GM21381 (cell line): ENCODE measurements at regions not wholly inside any gene's neighbourhood (a gene's known extent, or its start where the extent isn't known, plus 50 kb on each side); places are given as distances from the start of the nearest gene placed in this dataset.
"Not testable (repeated sequence)": the region's sequence is repeated elsewhere in the genome, so short reads cannot be mapped to it uniquely, and the experiment has no call there.

Experiments
- ATAC-seq: cut with Tn5 transposase; IDR thresholded peaks from one replicate; pipeline ENCODE4 v1.9.1; 2021; ENCODE audit warnings: mild to moderate bottlenecking, moderate library complexity; ENCODE audit not compliant: unreplicated experiment

DNA sequence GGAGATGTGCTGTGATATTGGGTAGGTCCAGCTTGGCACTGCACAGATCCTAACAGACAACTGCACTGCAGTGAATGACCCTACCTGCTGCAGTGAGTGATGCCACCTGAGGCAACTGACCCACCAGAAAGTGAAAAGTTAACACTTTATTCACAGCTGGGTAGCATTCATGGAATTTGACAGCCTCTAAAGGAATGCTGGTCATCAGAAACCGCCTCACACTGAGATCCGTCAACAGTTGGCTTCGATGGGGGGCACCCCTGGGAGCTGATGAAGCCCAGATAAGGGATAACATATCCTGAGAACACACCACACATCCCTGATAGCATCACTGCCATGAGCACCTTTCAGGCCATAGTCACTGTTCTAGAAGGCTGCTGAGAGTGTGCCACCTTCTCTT, 272.4 kb upstream of the CRY1 start:
- no peak for ATAC-seq

DNA sequence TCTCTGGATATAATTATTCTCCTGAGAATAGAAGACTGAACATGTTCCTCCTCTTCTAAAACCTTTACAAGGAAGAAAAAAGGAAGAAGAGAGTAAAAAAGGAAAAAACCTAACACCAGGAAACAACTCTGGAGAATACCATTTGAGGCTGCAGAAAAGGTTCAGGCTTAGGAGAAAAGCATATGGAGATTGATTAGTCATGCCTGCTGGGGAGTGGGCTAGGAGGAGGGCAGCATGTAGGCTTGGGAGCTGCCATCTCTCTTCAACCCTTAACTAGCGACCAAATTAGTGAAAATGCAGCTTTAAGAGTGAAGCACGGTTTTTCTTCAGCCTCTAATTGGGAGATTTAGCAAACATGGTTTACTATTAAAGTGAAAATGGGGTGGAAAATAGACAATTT, 273.0 kb upstream of the CRY1 start:
- no peak for ATAC-seq

GRCh38 chr12:107368586-107368985, 275.2 kb upstream of the CRY1 start:
- no peak for ATAC-seq

DNA sequence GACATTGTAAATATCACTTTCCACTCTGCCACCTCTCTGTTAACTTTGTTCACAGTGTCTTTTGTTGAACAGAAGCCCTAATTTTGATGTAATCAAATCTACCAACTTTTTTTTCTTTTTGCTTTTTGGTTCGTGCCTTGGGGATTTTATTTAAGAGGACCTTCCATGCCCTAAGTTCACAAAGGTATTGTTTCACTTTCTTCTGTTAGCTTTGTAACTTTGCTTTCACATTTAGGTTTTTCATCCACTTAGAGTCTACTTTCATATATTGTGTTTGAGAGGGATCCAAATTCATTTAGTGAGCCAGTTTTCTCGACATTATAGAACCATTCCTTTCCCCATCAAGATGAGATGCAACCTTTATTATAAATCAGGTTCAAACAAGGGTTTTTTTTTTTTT, 275.7 kb upstream of the CRY1 start:
- no peak for ATAC-seq

DNA sequence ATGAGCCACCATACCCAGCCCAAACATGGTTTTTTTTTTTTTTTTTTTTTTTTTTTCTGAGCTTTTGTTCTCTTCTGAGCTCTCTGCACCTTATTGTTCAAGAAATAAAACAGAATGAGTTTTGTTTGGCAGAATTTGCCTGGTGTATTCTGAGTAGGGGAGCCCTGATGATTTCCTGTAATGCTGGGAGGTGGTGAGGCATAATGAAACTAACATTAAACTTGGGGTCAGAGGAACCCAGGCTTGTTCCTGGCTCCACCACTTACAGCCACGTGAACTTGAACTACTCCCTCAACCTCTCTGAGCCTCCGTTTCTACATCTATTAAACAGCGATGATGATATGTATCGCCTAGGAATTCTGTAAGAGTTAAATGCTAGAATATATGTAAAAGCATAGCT, 276.3 kb upstream of the CRY1 start:
- no peak for ATAC-seq

- no peak for ATAC-seq
Measured at GRCh38 chr12:107372229-107372658, 278.9 kb upstream of the CRY1 start.

DNA sequence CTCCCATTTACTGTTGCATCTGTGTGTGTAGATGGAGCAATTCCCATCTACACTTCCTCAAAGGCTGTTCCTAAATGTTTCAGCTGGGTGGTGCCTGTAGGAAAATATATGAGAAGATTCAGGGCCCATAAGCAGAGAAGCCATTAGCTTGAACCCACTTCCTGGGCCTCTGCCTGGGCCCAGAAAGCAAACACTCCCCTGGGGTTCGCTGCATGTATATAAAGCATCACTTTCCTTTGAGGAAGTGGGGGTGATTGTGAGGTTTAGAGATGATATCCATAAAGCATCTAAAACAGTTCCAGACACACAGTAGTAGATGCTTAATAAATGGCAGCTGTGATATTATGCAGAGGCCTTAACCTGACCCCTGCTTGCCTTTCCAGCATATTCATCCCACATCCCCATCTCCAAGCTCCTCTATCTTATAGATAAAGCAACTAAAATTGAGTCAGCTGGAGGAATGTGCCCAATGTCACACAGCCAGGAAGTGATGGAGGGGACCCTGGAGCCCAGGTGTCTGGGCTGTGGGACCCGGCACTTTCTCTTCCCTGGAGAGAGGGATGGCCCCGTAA, 280.0 kb upstream of the CRY1 start:
- ATAC-seq = no peak

DNA sequence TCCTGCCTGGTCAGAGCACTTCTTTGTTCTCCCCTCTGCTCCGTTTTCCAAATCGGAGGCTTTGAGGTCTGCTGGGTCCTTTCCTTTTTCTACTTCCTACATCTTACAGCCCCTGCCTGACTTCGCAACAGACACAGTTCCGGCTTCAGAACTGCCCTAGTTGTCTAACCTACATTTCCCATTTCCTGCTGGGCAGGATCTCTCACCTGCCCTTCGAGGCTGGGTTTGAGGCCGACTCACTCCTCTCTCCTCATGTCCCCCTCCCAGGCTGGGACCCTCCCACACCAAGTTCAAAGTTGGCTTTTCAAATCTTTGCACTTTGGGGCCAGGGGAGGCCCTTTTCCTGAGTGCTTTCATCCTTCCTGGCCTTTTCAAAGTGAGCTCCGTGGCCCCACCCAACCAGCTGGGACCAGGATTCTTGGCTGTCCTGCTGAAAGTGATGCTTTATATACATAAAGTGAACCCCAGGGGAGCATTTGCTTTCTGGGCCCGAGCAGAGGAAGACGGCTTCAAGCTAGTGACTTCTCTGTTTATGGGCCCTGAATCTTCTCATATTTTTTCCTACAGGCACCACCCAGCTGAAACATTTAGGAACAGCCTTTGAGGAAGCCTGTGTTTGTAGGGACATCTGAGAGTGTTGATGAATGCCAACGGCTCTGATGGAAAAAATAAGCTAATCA, 281.0 kb upstream of the CRY1 start:
- ATAC-seq = no peak

DNA sequence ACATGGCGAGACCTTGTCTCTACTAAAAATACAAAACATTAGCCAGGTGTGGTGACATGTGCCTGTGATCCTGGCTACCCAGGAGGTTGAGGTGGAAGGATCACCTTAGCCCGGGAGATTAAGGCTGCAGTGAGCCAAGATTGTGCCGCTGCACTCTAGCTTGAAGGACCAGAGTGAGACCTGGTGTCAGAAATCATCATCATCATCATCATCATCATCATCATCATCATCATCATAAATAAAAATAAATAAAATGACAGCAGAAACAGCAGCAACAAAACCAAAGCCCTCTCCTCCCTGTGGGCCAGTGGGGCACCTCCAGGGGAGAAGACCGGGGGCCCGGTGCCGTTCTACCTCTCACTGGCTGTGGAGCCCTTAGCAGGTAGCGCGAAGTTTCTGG, 281.9 kb upstream of the CRY1 start:
- ATAC-seq = no peak

GRCh38 chr12:107377596-107378385, 284.4 kb upstream of the CRY1 start:
- ATAC-seq = no peak

DNA sequence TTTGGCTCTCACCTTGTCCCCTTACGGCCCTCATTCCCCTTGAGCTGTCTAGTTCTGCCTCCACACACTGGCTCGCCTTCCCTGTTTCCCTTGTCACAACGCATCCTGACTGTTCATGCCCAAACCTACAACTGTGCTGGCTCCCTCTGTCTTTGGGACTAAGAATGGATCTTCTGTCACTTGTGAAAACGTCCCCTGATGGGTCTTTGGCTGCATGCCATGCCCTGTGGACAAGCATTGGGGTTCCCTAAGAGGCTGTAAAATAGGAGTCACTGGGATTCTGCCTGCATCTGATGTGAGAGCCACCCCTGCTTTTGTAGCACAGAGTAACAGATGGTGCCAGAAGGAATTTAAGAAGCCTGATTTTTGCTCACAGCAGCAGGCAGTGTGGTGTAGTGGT, 285.3 kb upstream of the CRY1 start:
- ATAC-seq = no peak

GRCh38 chr12:107379142-107379851, 285.9 kb upstream of the CRY1 start:
- ATAC-seq = not testable (repeated sequence)

GRCh38 chr12:107379852-107380567, 286.7 kb upstream of the CRY1 start:
- ATAC-seq = no peak

DNA sequence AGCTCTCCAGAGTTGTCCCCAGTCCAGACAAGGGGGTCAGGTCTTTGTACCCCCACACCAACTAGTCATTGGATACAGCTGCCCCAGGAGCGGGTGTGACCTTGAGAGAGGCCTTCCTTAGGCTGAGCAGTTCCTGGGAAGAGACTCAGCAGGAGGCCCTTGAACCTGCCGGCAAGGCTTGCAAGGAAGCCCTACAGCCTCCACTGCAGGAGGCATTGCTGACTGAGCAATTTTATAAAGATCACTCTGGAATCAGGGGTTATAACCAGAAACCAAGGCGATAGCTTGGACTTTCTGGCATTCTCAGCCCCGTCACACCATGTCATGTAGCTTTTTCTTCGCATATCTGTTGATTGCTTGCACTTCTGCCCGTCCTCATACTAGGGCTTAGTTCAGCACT, 291.3 kb upstream of the CRY1 start:
- no peak for ATAC-seq

DNA sequence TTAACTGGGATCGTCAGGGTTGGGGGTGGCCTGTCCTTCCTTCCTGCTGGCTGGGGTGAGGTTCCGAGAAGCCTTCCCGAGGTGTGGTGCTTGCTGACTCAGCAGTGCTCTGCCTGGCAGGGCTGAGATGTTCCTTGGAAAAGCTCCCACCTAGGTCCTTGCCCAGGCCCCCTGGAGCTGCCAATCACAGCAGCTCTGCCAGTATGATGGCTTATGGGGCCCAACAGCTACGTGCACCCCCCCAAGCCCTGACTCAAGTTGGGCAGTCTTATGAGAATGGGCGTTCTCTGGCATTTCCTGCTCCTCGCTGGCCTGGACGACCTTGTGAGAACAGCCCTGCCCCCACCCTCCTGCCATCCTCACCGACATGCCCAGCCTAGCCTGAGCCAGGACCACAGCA, 292.2 kb upstream of the CRY1 start:
- no peak for ATAC-seq

DNA sequence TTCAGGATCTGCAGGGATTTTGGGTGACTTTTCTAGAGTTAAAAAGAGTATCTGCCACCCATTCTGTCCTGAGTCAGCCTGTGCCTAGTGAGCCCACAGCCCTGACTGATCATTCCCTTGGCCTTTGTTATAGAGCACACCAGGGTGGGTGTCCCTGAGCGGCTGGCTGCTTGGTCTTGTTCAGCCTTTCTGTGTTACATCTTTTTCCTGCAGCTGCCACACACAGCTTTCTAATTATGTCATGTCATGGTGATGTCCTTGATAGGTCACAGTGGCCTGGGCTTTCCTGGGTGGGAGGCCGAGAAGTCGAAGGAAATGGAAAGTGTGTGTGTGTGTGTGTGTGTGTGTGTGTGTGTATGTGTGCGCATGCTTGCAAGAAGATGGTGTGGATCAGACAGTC, 293.2 kb upstream of the CRY1 start:
- no peak for ATAC-seq

GRCh38 chr12:107388263-107388662, 294.9 kb upstream of the CRY1 start:
- no peak for ATAC-seq

DNA sequence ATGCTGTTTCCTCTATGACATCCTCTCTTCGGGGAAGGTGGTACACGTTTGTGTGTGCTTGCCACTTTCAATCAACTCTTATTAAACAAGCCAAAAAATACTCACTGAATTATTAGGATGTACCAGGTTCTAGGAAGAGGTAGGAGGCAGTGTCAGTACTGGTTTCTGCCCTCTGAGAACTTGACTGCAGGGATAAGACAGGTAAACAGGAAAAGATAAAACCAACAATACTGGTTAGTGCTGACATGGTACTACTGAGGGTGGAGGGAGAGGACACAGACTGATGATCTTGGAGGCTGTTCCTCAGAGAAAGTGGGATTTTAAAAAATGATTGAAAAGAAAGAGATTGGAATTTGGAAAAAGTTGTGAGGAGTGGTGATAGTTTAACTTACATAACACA, 295.2 kb upstream of the PWP1 start:
- no peak for ATAC-seq

DNA sequence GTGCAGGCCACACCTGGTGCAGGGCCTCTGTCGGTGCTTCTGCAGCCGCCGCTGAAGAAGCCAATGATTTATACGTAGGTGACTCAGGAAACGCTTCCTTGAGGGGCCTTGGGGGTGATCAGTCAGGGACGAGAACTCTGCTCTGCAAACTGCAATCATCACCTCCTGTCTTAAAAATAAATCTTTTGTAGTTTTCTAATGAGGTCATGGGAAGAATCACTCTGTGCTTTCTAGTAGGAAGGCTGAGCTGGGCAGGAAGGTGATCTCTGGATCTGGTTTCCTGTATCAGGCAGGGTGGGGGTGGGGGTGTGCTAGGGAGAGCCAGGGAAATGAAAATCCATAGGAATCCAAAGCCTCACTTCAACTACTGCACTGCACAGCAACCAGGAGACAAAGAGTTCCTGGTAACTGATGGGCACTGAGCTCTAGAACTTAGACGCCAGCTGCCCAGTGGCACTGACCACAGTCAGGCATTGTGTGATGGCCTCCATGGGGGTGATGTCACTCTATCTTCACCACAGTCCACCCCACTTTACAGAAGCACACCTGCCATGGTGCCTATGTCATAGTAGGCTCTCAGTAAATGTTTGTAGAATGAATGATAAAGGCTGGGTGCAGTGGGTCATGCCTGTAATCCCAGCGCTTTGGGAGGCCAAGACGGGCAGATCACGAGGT, 292.4 kb upstream of the PWP1 start:
- no peak for ATAC-seq

- no peak for ATAC-seq
Measured at GRCh38 chr12:107394693-107395092, 290.9 kb upstream of the PWP1 start.
